Renal cortical epithelial cell (primary cell): ENCODE measurements at regions not wholly inside any gene's neighbourhood (a gene's known extent, or its start where the extent isn't known, plus 50 kb on each side); places are given as distances from the start of the nearest gene placed in this dataset.
"Not testable (repeated sequence)": the region's sequence is repeated elsewhere in the genome, so short reads cannot be mapped to it uniquely, and the experiment has no call there.

Experiments
- DNase-seq: peaks from one replicate; pipeline ENCODE4 v3.0.0-alpha.2; 2011; ENCODE audit warnings: low read depth

GRCh38 chr16:61181982-61182381 lies 854.3 kb downstream of the CDH8 start:
- no peak for DNase-seq

GRCh38 chr16:61179561-61179960 lies 856.7 kb downstream of the CDH8 start:
- DNase-seq = no peak

GRCh38 chr16:61165797-61166196 lies 870.4 kb downstream of the CDH8 start:
- no peak for DNase-seq

GRCh38 chr16:61150351-61150750 lies 885.9 kb downstream of the CDH8 start:
- no peak for DNase-seq

- no peak for DNase-seq
Observed at GRCh38 chr16:61149709-61150108, 886.5 kb downstream of the CDH8 start.

GRCh38 chr16:61148930-61149329 lies 887.3 kb downstream of the CDH8 start:
- no peak for DNase-seq

- no peak for DNase-seq
Observed at GRCh38 chr16:61146429-61146828, 889.8 kb downstream of the CDH8 start.

- DNase-seq = no peak
Observed at GRCh38 chr16:61131447-61131846, 904.8 kb downstream of the CDH8 start.

GRCh38 chr16:61128545-61129323 lies 907.5 kb downstream of the CDH8 start:
- DNase-seq = no peak

GRCh38 chr16:61105544-61105943 lies 930.7 kb downstream of the CDH8 start:
- DNase-seq = no peak

GRCh38 chr16:61098505-61098904 lies 937.7 kb downstream of the CDH8 start:
- no peak for DNase-seq

- DNase-seq = not testable (repeated sequence)
Observed at GRCh38 chr16:61091300-61091699, 944.9 kb downstream of the CDH8 start.

- no peak for DNase-seq
Observed at GRCh38 chr16:61083711-61084110, 952.5 kb downstream of the CDH8 start.

- DNase-seq = no peak
Observed at GRCh38 chr16:61074324-61074723, 961.9 kb downstream of the CDH8 start.

GRCh38 chr16:61057635-61058034 lies 978.6 kb downstream of the CDH8 start:
- DNase-seq = no peak

- DNase-seq = no peak
Observed at GRCh38 chr16:61050547-61050946, 985.7 kb downstream of the CDH8 start.

GRCh38 chr16:61045931-61046330 lies 990.3 kb downstream of the CDH8 start:
- no peak for DNase-seq

- no peak for DNase-seq
Observed at GRCh38 chr16:61042737-61043136, 993.5 kb downstream of the CDH8 start.

GRCh38 chr16:61030616-61031015 lies 1005.6 kb downstream of the CDH8 start:
- no peak for DNase-seq

GRCh38 chr16:61024180-61024900 lies 1011.9 kb downstream of the CDH8 start:
- DNase-seq = no peak

GRCh38 chr16:61014869-61015268 lies 1021.4 kb downstream of the CDH8 start:
- DNase-seq = no peak

GRCh38 chr16:61007694-61008093 lies 1028.5 kb downstream of the CDH8 start:
- no peak for DNase-seq

- no peak for DNase-seq
Observed at GRCh38 chr16:61005952-61006351, 1030.3 kb downstream of the CDH8 start.
